ENCODE measurements at regions not wholly inside any gene's neighbourhood (a gene's known extent, or its start where the extent isn't known, plus 50 kb on each side); places are given as distances from the start of the nearest gene placed in this dataset.

GRCh38 chr6:141337191-141337590 is 795.5 kb upstream of the GJE1 start:
- H3K4me3 ChIP-seq (ENCODE audit: insufficient read depth in 1 of 2, low read depth in 1 of 2, low read length in 2 of 2) = no peak overlapping the region
- H3K14ac ChIP-seq (ENCODE audit: low read length in 2 of 2) = no peak overlapping the region
- H2BK12ac ChIP-seq (ENCODE audit: low read length in 2 of 2) = no peak overlapping the region
- no peak overlapping the region for H3K9ac ChIP-seq (ENCODE audit: low read length)
- no peak overlapping the region for H3K23ac ChIP-seq (ENCODE audit: low read length in 2 of 2)
- no peak overlapping the region for H2BK15ac ChIP-seq (ENCODE audit: low read depth, poor library complexity, severe bottlenecking)
- H2BK5ac ChIP-seq (ENCODE audit: low read depth, low read length, poor library complexity, severe bottlenecking) = no peak overlapping the region
- no peak overlapping the region for H3K4ac ChIP-seq (ENCODE audit: low read depth in 1 of 2, low read length in 2 of 2)
- WGBS = no CpG with 5 or more reads among the region's 2 CpGs
- no peak overlapping the region for H4K91ac ChIP-seq (ENCODE audit: low read length)
- no peak overlapping the region for H3K4me2 ChIP-seq (ENCODE audit: low read length, poor library complexity, severe bottlenecking)
- no peak for DNase-seq
- H2AFZ ChIP-seq (ENCODE audit: low read depth, low read length) = no peak overlapping the region
- no peak overlapping the region for H3K18ac ChIP-seq (ENCODE audit: low read depth in 1 of 2, low read length in 2 of 2)
- H2AK5ac ChIP-seq (ENCODE audit: low read length, severe bottlenecking) = no peak overlapping the region
- no peak overlapping the region for H2BK120ac ChIP-seq (ENCODE audit: low read depth, low read length)
- H4K8ac ChIP-seq (ENCODE audit: low read length) = no peak overlapping the region
- no peaks in the 10 kb centered on the region for H3K4me1 ChIP-seq (ENCODE audit: control insufficient read depth, insufficient read depth, low read depth, low read length)
- no peaks in the 10 kb centered on the region for H3K79me1 ChIP-seq (replicated peaks; ENCODE audit: low read length, poor library complexity, severe bottlenecking)
- no peaks in the 10 kb centered on the region for H3K36me3 ChIP-seq (ENCODE audit: control insufficient read depth in 1 of 2, insufficient read depth in 2 of 2, low read depth in 1 of 2, low read length in 2 of 2)
- H3K9me3 ChIP-seq (ENCODE audit: control insufficient read depth, low read length) = no peaks in the 10 kb centered on the region
- H3K27ac ChIP-seq (ENCODE audit: low read length, poor library complexity, severe bottlenecking) = no peak overlapping the region
- H3K27me3 ChIP-seq (ENCODE audit: control insufficient read depth in 1 of 2, insufficient read depth in 1 of 2, low read length in 2 of 2) = no peaks in the 10 kb centered on the region

DNA sequence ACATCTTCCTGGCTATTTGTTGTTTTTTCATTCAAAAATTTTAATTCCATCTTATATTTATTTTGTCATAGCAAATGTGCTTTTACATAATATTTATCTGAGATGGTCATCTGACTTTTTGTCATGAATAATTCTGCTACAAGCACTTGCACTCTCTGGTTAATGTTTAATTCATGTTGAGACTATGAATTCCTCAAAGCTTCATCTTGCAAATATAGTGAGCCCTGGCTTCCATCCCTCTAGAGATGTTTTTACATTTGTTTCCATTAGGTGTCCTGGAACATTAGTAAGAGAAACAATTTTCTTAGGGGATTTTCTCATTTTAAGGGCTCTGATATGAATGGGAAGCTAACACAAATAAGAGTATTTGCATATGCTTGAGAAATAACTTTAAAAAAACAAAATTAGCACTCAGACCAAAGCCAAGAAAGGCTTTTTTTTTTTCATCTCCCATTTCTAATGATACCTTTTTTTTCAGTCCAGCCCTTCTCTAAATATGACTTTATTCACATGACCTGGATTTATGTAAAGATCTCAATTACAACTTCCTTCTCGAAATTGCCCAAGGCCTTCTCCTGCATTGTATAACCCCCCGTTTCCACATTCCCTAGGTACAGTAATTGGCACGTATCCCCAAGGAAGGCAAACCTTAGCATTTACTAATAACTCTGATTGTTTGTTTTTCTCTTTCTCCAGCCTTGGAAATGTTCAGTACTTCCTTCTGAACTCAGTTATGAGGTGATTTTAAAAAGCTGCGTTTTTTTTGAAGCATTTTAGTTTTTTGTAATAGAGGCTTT is 797.0 kb upstream of the GJE1 start:
- DNase-seq = no peak
- H3K4me2 ChIP-seq (ENCODE audit: low read length, poor library complexity, severe bottlenecking) = no peak overlapping the region
- H2BK120ac ChIP-seq (ENCODE audit: low read depth, low read length) = no peak overlapping the region
- peak overlapping the region; percentile 41 for H3K27ac ChIP-seq (ENCODE audit: low read length, poor library complexity, severe bottlenecking)
- no peak overlapping the region for H3K4ac ChIP-seq (ENCODE audit: low read depth in 1 of 2, low read length in 2 of 2)
- H3K9ac ChIP-seq (ENCODE audit: low read length) = no peak overlapping the region
- no peak overlapping the region for H4K91ac ChIP-seq (ENCODE audit: low read length)
- WGBS = 100% methylated on average over 2 of the region's 4 CpGs
- no peaks in the 10 kb centered on the region for H3K4me1 ChIP-seq (ENCODE audit: control insufficient read depth, insufficient read depth, low read depth, low read length)
- no peak overlapping the region for H3K14ac ChIP-seq (ENCODE audit: low read length in 2 of 2)
- H2BK15ac ChIP-seq (ENCODE audit: low read depth, poor library complexity, severe bottlenecking) = no peak overlapping the region
- H2AFZ ChIP-seq (ENCODE audit: low read depth, low read length) = no peak overlapping the region
- H3K18ac ChIP-seq (ENCODE audit: low read depth in 1 of 2, low read length in 2 of 2) = no peak overlapping the region
- H2AK5ac ChIP-seq (ENCODE audit: low read length, severe bottlenecking) = no peak overlapping the region
- no peaks in the 10 kb centered on the region for H3K27me3 ChIP-seq (ENCODE audit: control insufficient read depth in 1 of 2, insufficient read depth in 1 of 2, low read length in 2 of 2)
- no peaks in the 10 kb centered on the region for H3K36me3 ChIP-seq (ENCODE audit: control insufficient read depth in 1 of 2, insufficient read depth in 2 of 2, low read depth in 1 of 2, low read length in 2 of 2)
- no peaks in the 10 kb centered on the region for H3K79me1 ChIP-seq (replicated peaks; ENCODE audit: low read length, poor library complexity, severe bottlenecking)
- H2BK12ac ChIP-seq (ENCODE audit: low read length in 2 of 2) = no peak overlapping the region
- H3K9me3 ChIP-seq (ENCODE audit: control insufficient read depth, low read length) = no peaks in the 10 kb centered on the region
- H2BK5ac ChIP-seq (ENCODE audit: low read depth, low read length, poor library complexity, severe bottlenecking) = no peak overlapping the region
- H3K4me3 ChIP-seq (ENCODE audit: insufficient read depth in 1 of 2, low read depth in 1 of 2, low read length in 2 of 2) = no peak overlapping the region
- H3K23ac ChIP-seq (ENCODE audit: low read length in 2 of 2) = no peak overlapping the region
- no peak overlapping the region for H4K8ac ChIP-seq (ENCODE audit: low read length)

DNA sequence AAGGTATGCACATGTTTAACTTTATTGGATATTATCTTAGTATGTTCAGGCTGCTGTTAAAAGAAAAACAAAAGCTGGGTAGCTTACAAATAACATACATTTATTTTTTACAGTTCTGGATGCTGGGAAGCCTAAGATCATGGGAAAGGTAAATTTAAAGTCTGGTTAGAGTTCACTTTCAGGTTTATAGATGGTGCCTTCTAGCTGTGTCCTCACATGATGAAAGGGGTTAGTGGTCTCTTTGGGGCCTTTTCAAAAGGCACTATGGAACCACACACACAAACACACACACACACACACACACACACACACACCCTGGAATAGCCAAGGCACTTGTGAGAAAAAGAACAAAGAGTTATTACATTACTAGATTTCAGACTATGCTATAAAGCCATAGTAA is 805.8 kb upstream of the GJE1 start:
- Histone ChIP-seq H2BK120ac (ENCODE audit: low read depth, low read length) (no peak overlapping the region), H2AK5ac (ENCODE audit: low read length, severe bottlenecking) (no peak overlapping the region), H2BK15ac (ENCODE audit: low read depth, poor library complexity, severe bottlenecking) (no peak overlapping the region), H2AFZ (ENCODE audit: low read depth, low read length) (no peak overlapping the region), H4K8ac (ENCODE audit: low read length) (no peak overlapping the region), H2BK5ac (ENCODE audit: low read depth, low read length, poor library complexity, severe bottlenecking) (no peak overlapping the region), H3K14ac (ENCODE audit: low read length in 2 of 2) (no peak overlapping the region), H3K27ac (ENCODE audit: low read length, poor library complexity, severe bottlenecking) (peak overlapping the region; percentile 22), H3K4ac (ENCODE audit: low read depth in 1 of 2, low read length in 2 of 2) (no peak overlapping the region), H4K91ac (ENCODE audit: low read length) (no peak overlapping the region), H3K9ac (ENCODE audit: low read length) (peak overlapping the region; percentile 85), H2BK12ac (ENCODE audit: low read length in 2 of 2) (no peak overlapping the region), H3K4me2 (ENCODE audit: low read length, poor library complexity, severe bottlenecking) (no peak overlapping the region), H3K18ac (ENCODE audit: low read depth in 1 of 2, low read length in 2 of 2) (no peak overlapping the region), H3K36me3 (ENCODE audit: control insufficient read depth in 1 of 2, insufficient read depth in 2 of 2, low read depth in 1 of 2, low read length in 2 of 2) (no peaks in the 10 kb centered on the region), H3K9me3 (ENCODE audit: control insufficient read depth, low read length) (no peaks in the 10 kb centered on the region), H3K27me3 (ENCODE audit: control insufficient read depth in 1 of 2, insufficient read depth in 1 of 2, low read length in 2 of 2) (no peaks in the 10 kb centered on the region), H3K79me1 (replicated peaks; ENCODE audit: low read length, poor library complexity, severe bottlenecking) (no peaks in the 10 kb centered on the region), H3K23ac (ENCODE audit: low read length in 2 of 2) (no peak overlapping the region), H3K4me1 (ENCODE audit: control insufficient read depth, insufficient read depth, low read depth, low read length) (no peaks in the 10 kb centered on the region), H3K4me3 (ENCODE audit: insufficient read depth in 1 of 2, low read depth in 1 of 2, low read length in 2 of 2) (peak overlapping the region in 1 of 2 experiments; percentile 55)
- DNase-seq = no peak

DNA sequence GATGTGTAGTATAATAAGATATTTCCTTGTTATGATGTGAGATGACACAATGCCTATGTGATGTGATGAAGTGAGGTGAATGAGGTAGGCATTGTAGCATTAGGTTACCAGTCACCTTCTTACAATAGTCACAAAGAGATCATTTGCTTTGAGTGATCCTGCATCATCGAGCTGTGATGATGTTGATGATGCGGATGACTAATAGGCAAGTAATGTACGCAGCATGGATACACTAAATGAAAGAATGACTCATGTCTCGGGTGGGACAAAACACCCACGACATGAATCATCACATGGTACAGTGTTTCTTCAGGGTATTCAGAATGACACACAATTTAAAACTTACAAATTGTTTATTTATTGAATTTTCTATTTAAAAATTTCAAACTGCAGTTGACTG is 806.3 kb upstream of the GJE1 start:
- Histone ChIP-seq H3K14ac (ENCODE audit: low read length in 2 of 2) (no peak overlapping the region), H2AFZ (ENCODE audit: low read depth, low read length) (no peak overlapping the region), H2BK12ac (ENCODE audit: low read length in 2 of 2) (no peak overlapping the region), H3K27ac (ENCODE audit: low read length, poor library complexity, severe bottlenecking) (no peak overlapping the region), H4K8ac (ENCODE audit: low read length) (no peak overlapping the region), H2AK5ac (ENCODE audit: low read length, severe bottlenecking) (no peak overlapping the region), H3K18ac (ENCODE audit: low read depth in 1 of 2, low read length in 2 of 2) (no peak overlapping the region), H3K4me2 (ENCODE audit: low read length, poor library complexity, severe bottlenecking) (no peak overlapping the region), H3K23ac (ENCODE audit: low read length in 2 of 2) (no peak overlapping the region), H3K36me3 (ENCODE audit: control insufficient read depth in 1 of 2, insufficient read depth in 2 of 2, low read depth in 1 of 2, low read length in 2 of 2) (no peaks in the 10 kb centered on the region), H2BK120ac (ENCODE audit: low read depth, low read length) (no peak overlapping the region), H3K4ac (ENCODE audit: low read depth in 1 of 2, low read length in 2 of 2) (no peak overlapping the region), H3K4me1 (ENCODE audit: control insufficient read depth, insufficient read depth, low read depth, low read length) (no peaks in the 10 kb centered on the region), H4K91ac (ENCODE audit: low read length) (no peak overlapping the region), H3K79me1 (replicated peaks; ENCODE audit: low read length, poor library complexity, severe bottlenecking) (no peaks in the 10 kb centered on the region), H2BK5ac (ENCODE audit: low read depth, low read length, poor library complexity, severe bottlenecking) (no peak overlapping the region), H3K9ac (ENCODE audit: low read length) (peak overlapping the region; percentile 85), H2BK15ac (ENCODE audit: low read depth, poor library complexity, severe bottlenecking) (no peak overlapping the region), H3K9me3 (ENCODE audit: control insufficient read depth, low read length) (no peaks in the 10 kb centered on the region), H3K4me3 (ENCODE audit: insufficient read depth in 1 of 2, low read depth in 1 of 2, low read length in 2 of 2) (peak overlapping the region in 1 of 2 experiments; percentile 55), H3K27me3 (ENCODE audit: control insufficient read depth in 1 of 2, insufficient read depth in 1 of 2, low read length in 2 of 2) (no peaks in the 10 kb centered on the region)
- 0% methylated on average over 3 of the region's 5 CpGs for WGBS
- DNase-seq = peak; percentile 98
